ENCODE measurements at regions not wholly inside any gene's neighbourhood (a gene's known extent, or its start where the extent isn't known, plus 50 kb on each side); places are given as distances from the start of the nearest gene placed in this dataset.
"Not testable (repeated sequence)": the region's sequence is repeated elsewhere in the genome, so short reads cannot be mapped to it uniquely, and the experiment has no call there.

DNA sequence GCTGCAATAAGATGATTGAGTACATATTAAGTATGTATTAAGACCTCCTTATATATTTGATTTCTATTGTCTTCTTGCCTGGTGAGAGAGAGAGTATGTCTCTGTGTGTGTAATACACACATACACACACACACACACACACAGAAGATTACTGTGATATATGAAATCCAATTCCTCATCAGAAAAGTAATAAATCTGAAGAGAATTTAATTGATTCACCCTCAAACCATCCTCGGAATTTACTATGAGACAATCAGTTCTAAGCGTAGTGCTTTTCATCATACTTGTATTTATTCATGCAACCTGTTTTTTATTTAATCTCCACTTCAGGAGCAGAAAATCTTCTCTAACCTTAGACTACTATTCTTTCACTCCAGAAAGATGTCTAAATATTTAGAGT is 62.3 kb upstream of the TLL1 start:
- no peaks in the 10 kb centered on the region for H3K4me1 ChIP-seq
- H3K27me3 ChIP-seq, result no peaks in the 10 kb centered on the region
- H3K36me3 ChIP-seq, result no peaks in the 10 kb centered on the region
- no peak for DNase-seq
- no peak overlapping the region for H3K4me3 ChIP-seq (ENCODE audit: low read depth, low read length)
- TF ChIP-seq, protein P1, sequence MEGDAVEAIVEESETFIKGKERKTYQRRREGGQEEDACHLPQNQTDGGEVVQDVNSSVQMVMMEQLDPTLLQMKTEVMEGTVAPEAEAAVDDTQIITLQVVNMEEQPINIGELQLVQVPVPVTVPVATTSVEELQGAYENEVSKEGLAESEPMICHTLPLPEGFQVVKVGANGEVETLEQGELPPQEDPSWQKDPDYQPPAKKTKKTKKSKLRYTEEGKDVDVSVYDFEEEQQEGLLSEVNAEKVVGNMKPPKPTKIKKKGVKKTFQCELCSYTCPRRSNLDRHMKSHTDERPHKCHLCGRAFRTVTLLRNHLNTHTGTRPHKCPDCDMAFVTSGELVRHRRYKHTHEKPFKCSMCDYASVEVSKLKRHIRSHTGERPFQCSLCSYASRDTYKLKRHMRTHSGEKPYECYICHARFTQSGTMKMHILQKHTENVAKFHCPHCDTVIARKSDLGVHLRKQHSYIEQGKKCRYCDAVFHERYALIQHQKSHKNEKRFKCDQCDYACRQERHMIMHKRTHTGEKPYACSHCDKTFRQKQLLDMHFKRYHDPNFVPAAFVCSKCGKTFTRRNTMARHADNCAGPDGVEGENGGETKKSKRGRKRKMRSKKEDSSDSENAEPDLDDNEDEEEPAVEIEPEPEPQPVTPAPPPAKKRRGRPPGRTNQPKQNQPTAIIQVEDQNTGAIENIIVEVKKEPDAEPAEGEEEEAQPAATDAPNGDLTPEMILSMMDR (IDR thresholded peaks at IDR 0.05; ENCODE audit: low read depth, low read length), result no peak
- no peaks in the 10 kb centered on the region for H3K9me3 ChIP-seq

DNA sequence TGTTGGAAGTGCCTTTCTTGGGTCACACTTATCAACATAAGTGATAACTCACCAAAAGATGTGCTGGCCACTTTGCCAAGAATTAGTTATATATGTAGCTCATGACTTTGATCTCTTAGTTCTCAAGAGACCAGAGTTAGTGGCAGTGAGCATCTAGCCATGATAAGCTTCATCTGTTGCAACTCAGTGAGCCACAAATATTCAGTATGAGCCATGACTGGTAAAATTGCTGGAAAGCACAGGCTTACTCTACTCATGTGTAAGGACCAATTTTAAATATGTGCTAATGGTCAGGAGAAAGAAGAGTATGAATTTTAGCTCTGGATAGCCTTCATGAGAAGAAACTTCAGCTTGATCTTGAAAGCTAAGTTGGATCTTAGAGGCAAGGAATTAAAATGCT is 59.4 kb upstream of the TLL1 start:
- no peaks in the 10 kb centered on the region for H3K36me3 ChIP-seq
- H3K4me3 ChIP-seq (ENCODE audit: low read depth, low read length), result no peak overlapping the region
- H3K27me3 ChIP-seq, result no peaks in the 10 kb centered on the region
- TF ChIP-seq, protein P1 (IDR thresholded peaks at IDR 0.05; ENCODE audit: low read depth, low read length), result no peak
- no peak for DNase-seq
- no peaks in the 10 kb centered on the region for H3K9me3 ChIP-seq
- H3K4me1 ChIP-seq, result no peaks in the 10 kb centered on the region

- no peaks in the 10 kb centered on the region for H3K27me3 ChIP-seq
- H3K4me3 ChIP-seq (ENCODE audit: low read depth, low read length), result no peak overlapping the region
- no peaks in the 10 kb centered on the region for H3K4me1 ChIP-seq
- DNase-seq, result no peak
- TF ChIP-seq, protein P1 (IDR thresholded peaks at IDR 0.05; ENCODE audit: low read depth, low read length), result no peak
- no peaks in the 10 kb centered on the region for H3K36me3 ChIP-seq
- H3K9me3 ChIP-seq, result no peaks in the 10 kb centered on the region
Observed at GRCh38 chr4:165814256-165815020, 58.6 kb upstream of the TLL1 start.

DNA sequence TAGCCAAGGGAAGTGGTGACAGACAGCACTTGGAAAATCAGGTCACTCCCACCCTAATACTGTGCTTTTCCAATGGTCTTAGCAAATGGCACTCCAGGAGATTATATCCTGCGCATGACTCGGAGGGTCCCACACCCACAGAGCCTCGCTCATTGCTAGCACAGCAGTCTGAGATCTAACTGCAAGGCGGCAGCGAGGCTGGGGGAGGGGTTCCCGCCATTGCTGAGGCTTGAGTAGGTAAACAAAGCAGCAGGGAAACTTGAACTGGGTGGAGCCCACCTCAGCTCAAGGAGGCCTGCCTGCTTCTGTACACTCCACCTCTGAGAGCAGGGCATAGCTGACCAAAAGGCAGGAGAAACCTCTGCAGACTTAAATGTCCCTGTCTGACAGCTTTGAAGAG is 53.9 kb upstream of the TLL1 start:
- not testable (repeated sequence) for H3K4me1 ChIP-seq; H3K4me3 ChIP-seq (ENCODE audit: low read depth, low read length); H3K27me3 ChIP-seq; H3K9me3 ChIP-seq; DNase-seq; H3K36me3 ChIP-seq

All from BE2C (cell line).